ENCODE measurements at regions not wholly inside any gene's neighbourhood (a gene's known extent, or its start where the extent isn't known, plus 50 kb on each side); places are given as distances from the start of the nearest gene placed in this dataset.
"Not testable (repeated sequence)": the region's sequence is repeated elsewhere in the genome, so short reads cannot be mapped to it uniquely, and the experiment has no call there.

DNA sequence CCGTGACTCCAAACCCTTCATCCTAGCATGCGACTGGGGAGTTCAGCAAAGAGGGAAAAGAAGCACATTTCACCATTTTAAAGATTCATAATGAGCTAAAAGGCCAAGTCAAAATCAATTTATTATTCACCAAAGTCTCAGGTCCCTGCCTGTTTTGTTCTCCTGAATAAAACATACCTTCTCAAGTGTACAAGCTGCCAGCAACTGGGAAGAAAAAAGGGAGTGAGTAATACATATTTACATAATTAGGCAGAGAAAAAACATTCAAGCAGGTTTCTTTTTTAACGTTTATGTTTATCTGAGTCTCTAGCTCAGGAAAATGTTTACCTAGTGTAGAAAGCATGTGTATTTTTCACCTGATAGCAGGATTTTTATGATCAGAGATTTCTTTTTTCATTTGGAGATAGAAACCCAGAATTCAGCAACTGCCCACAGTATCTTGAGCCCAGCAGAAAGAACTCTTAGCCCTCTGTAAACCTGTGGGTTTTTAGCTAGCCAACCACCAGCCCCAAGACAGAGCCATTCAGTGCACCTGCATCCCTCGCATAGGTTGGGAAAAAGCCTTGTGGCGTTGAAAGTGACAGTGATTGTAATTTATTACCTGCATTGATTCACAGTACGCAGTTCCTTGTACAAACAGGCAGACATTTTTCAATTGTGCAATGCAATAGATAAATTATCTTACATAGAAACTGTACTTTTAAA, 117.9 kb upstream of the GRIA1 start:
- DNase-seq (ENCODE audit: low spot score): no peak

DNA sequence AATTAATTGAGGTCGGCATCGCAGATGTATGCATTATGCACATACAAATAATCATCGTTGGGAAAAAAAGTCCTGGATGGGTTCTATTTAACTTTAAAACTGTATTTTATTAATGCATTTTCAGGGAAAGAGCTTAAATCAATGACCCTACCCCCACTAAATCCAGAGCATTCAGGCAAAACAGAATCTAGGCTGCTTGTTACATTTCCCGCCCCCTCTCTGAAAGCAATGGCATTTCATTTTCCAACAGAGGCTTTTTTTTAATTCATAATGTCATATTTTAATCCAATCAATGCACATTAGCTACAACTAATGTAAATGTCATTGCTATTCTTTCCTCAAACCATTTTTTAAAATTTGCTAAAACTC, 117.4 kb upstream of the GRIA1 start:
- DNase-seq (ENCODE audit: low spot score): no peak

DNA sequence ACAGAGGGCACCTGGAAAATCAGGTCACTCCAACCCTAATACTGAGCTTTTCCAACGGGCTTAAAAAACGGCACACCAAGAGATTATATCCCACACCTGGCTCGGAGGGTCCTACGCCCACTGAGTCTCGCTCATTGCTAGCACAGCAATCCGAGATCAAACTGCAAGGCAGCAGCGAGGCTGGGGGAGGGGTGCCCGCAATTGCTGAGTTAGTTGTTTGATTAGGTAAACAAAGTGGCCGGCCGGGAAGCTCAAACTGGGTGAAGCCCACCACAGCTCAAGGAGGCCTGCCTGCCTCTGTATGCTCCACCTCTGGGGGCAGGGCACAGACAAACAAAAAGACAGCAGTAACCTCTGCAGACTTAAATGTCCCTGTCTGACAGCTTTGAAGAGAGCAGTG, 108.8 kb upstream of the GRIA1 start:
- not testable (repeated sequence) for DNase-seq (ENCODE audit: low spot score)

DNA sequence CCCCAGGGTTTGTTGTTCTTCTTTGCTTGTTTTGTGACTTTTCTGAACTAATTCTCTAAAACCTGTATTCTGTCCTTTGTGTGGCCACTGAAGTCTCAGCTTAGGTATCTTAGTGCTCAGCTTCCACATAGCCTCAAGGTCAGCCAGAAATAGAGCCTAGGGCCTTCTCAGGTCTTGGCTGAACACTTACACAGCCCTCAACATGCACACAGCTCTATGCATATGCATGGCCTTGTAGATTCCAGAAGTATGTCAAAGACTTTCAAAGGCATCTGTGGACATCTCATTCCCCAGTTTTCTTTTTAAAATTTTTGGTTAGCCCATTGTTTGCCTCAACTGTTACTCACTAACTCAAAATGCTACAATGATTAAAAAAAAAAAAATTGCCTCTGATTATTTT, 99.9 kb upstream of the GRIA1 start:
- DNase-seq (ENCODE audit: low spot score): no peak

DNA sequence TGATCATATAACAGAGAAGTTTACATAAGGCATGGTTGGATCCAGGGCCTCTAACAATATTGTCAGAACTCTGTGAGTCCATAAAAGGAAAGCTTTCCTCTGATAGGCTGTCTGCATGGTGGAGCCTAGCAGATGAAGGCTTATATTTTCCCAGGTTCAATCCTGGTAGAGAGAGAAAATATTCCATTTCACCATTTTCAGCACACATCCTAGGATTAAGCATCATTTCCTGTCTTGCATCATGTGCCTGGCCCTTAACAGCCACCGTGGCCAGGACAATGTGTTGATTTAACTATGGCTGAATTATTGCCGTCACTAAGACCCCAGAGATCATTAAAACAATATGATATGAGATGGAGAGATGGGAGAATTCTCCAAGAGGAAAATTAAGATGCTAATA, 90.9 kb upstream of the GRIA1 start:
- DNase-seq (ENCODE audit: low spot score): no peak

DNA sequence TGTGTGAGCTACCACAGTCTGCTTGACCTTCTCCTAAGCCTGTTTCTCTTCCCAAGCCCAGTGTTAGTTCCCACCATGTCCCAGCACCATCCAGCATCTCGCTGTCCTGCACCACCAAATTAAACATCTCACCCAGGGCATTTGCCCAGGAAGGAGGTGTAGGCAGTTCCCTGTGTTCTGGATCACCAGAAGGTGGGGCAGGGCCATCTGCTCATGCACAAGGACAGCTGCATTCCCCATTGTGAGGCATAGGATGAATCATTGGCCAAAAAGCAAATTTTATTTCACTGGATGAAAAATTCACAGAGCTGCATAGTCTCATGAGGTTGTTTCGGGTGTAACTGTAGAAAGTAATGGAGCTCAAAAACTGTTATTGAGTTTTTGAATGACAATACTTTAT, 89.5 kb upstream of the GRIA1 start:
- no peak for DNase-seq (ENCODE audit: low spot score)

DNA sequence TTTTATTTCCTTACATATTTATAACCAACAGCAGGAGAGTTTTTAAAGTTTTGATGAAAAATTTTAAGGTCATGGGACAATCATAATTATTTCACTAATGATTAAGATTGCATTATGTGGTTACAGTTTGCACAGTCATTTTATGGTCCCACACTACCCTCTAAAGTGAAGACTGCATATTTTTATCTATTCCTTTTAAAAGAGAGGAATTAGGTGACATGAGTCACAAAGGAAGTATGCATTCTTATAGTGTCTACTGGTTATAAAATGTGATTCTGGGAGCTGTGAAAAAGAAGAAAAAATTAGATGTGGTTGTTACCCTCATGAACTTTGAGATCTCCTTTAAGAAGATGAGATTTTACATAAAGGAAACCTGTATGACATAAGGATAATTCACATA, 87.9 kb upstream of the GRIA1 start:
- no peak for DNase-seq (ENCODE audit: low spot score)

DNA sequence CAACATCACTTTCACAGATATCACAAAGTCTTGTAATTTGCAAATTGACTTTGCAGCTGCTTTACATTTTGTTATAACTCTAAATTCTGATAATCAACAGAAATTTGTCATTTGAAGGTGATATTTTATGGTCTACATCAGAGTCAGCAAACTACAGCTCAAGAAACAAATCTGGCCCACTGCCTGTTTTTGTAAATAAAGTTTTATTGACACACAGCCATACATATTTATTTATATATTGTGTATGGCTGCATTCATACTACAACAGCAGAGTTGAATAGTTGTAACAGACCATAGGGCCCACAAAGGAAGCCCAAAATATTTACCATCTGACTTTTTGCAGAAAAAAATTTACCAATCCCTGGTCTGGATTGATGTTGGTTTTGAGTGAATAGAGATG, 87.0 kb upstream of the GRIA1 start:
- DNase-seq (ENCODE audit: low spot score): no peak

DNA sequence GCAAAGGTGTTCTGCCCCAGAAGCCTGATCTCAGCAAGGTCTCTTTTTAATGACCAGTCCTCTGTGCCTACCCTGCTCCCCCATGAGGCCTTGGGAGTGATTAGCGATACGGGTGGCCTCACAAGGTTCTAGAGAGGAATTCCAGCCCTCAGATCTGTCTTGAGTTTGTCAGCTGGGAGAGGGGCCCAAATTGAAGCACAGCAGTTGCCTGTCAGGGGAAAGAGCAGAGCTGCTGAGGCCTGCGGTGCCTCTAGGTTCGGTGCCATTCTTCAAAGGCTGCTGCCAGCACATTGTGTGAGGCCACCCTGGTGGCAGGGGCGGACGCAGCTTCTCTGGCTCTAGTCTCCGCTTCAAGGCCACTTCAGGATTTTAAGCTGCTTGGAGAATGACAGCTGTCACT, 85.7 kb upstream of the GRIA1 start:
- DNase-seq (ENCODE audit: low spot score): no peak

DNA sequence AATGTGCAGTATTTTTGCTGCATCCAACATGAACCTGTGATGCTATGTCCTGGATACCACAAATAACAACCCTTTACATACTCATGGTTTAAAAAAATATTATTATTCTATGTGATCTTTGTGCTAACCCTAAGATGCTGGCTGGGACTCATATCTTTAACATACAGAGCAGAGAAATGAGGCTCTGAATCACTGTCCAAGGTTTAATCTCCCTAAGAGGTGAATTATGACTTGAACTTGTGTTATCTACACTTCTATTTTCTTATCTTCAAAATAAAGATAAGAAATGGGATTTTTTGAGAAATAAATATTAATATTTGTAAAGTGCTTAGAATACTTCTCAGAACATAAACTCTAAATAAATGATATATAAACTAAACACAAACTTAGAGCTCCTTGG, 68.8 kb upstream of the GRIA1 start:
- DNase-seq (ENCODE audit: low spot score): no peak

DNA sequence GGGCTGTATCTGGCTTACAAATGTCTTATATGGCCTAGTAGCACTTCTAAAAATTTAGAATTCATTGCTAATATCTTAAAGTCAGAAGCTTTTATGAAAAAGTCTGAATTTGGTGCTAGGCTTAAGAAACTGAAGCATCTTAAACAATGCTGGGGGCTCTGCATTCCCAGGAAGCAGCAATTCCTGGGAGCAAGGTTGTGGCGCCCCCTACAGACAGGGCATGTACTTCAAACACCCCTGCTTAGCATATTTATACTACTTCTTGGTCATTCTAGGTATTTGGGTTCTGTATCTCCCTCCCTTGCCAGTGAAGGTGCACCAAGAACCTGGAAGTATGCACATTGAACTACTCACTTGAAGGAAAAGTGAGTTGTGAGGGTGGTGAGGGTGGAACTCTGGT, 64.6 kb upstream of the GRIA1 start:
- DNase-seq (ENCODE audit: low spot score): no peak

DNA sequence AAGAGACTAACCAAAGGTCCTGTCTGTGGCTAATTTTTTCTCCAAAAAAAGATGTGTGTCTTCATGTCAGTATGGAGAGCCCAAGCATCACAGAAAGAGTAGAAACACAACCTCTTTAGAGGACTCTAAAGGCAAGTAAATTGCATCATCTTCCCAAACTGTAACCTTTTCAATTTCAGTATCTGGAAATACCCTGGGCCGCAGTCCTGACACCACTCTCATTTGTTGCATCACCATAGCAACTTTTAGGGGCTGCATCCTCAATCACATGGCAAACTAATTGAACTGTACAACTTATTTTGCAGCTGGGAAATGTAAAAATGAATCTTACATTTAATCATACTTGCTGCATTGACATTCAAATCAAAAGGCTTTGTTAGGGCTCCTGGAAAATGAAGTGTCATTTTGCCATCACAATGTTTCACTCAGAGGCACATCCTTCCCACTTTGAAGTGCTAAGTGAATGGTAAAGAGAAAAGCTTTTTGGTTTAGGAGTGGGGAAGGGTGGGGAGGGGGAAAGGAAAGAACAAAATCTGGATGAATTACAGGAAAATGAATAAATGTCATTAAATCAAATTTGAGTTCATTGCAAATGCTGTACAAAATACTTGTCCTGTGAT, 60.6 kb upstream of the GRIA1 start:
- no peak for DNase-seq (ENCODE audit: low spot score)

DNA sequence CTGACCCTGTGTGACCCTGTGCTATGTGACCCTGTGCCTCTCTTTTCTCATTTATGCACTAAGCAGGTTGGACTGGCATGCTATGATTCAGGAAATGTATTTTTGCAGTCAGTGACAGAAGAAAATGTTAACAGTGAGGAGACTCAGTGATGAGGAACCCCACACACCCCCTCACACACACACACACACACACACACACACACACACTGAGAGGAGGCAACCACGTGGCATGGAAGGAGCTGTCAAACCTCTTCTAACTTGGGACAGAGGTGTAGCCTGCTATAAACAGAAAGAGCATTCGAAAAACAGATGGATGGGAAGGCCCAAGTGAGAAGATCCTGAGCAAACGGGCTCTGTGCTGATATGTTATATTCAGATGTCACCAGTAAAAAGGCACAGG, 57.9 kb upstream of the GRIA1 start:
- no peak for DNase-seq (ENCODE audit: low spot score)

DNA sequence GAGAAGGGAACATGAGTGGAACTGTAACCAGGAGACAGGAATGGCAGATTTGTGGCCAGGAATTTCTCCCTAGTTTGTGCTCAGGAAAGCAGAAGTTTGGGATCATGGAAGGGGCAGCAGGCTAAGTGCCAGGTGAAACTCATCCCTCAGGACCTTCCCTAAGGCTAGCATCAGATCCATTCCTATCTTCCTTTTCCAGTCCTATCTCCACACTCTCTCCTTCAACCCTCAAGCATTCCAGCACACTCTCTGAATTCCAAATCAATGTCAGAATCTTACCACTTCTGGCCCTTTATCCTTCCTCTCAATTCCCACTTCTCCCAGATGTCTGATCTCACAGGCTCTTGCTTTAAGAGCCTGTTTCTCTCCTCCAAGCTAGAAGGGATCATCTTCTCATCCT, 53.2 kb upstream of the GRIA1 start:
- DNase-seq (ENCODE audit: low spot score): no peak

DNA sequence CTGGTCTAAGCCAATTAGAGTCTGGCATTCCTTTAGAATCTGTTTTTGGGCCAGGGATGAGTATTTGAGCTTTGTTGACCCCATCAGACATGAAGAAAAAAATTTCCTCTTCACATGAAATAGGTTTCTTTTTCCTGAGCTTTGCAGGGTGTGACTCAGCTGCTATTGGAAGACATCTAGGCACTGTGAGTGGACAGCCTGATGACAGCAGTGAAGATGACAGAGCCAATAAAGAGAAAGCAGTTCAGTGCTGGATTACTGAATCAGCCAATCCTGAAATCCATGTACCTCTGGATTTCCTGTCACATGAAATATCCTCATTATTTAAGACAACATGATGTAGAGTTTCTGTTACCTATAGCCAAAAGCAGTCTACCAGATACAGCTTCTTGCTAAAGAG, 51.3 kb upstream of the GRIA1 start:
- no peak for DNase-seq (ENCODE audit: low spot score)
